Stimulated activated naive B cell treated with anti-CD40 and anti-IgM and Interleukin-4, amounts not matched to agents 10 μg/mL and 1 μg/mL and 100 μg/mL, for 72 hours (primary cell): ENCODE measurements at regions not wholly inside any gene's neighbourhood (a gene's known extent, or its start where the extent isn't known, plus 50 kb on each side); places are given as distances from the start of the nearest gene placed in this dataset.

Experiments used
- ATAC-seq, 2 donors: fragments of 150-1000 bp; cut with Tn5 transposase; replicated peaks; 2 replicates each; pipeline ENCODE4 v1.10.0; 2021; ENCODE audit warnings: moderate library complexity in 1 of 2
- DNase-seq: peaks from one replicate; pipeline ENCODE4 v3.0.0; 2021
- H3K27ac Mint-ChIP-seq: one replicate; pipeline ENCODE4 v1.8.0; 2022; ENCODE audit warnings: mild to moderate bottlenecking, mixed read lengths
- H3K27me3 Mint-ChIP-seq, 2 donors: one replicate each; pipeline ENCODE4 v1.8.0; 2022; ENCODE audit warnings: mixed read lengths in 2 of 2
- H3K36me3 Mint-ChIP-seq, 2 donors: one replicate each; pipeline ENCODE4 v1.8.0; 2022; ENCODE audit warnings: mixed read lengths in 2 of 2, mild to moderate bottlenecking in 1 of 2
- H3K4me1 Mint-ChIP-seq, 2 donors: one replicate each; pipeline ENCODE4 v1.8.0; 2022; ENCODE audit warnings: mixed read lengths in 2 of 2, mild to moderate bottlenecking in 1 of 2
- H3K4me3 Mint-ChIP-seq, 2 donors: one replicate each; pipeline ENCODE4 v1.8.0; 2022; ENCODE audit warnings: mild to moderate bottlenecking in 2 of 2, mixed read lengths in 2 of 2, moderate library complexity in 1 of 2
- H3K9me3 Mint-ChIP-seq, 2 donors: one replicate each; pipeline ENCODE4 v1.8.0; 2022; ENCODE audit warnings: mixed read lengths in 2 of 2, mild to moderate bottlenecking in 1 of 2

- DNase-seq (no peak), ATAC-seq (no peak)
- Mint-ChIP-seq H3K4me1 (peaks cover 0 to 1% of the 10 kb centered on the region in 2 donors), H3K4me3 (no peak overlapping the region), H3K9me3 (peaks cover 14 to 17% of the 10 kb centered on the region in 2 donors), H3K36me3 (peaks cover 0 to 3% of the 10 kb centered on the region in 2 donors), H3K27ac (no peak overlapping the region), H3K27me3 (no peaks in the 10 kb centered on the region)
Measured at GRCh38 chr5:123916345-123917121, 404.6 kb downstream of the CSNK1G3 start.

GRCh38 chr5:123914333-123914732 lies 402.4 kb downstream of the CSNK1G3 start:
- ATAC-seq (no peak), DNase-seq (no peak)
- H3K4me1 Mint-ChIP-seq, result no peaks in the 10 kb centered on the region
- H3K27me3 Mint-ChIP-seq, result no peaks in the 10 kb centered on the region
- H3K4me3 Mint-ChIP-seq, result no peak overlapping the region
- peaks cover 0 to 3% of the 10 kb centered on the region in 2 donors for H3K36me3 Mint-ChIP-seq
- H3K27ac Mint-ChIP-seq, result no peak overlapping the region
- peaks cover 11 to 17% of the 10 kb centered on the region in 2 donors for H3K9me3 Mint-ChIP-seq

- H3K9me3 Mint-ChIP-seq, result no peaks in the 10 kb centered on the region
- ATAC-seq (peak in 1 of 2 donors; percentile 46), DNase-seq (no peak)
- no peak overlapping the region for H3K27ac Mint-ChIP-seq
- H3K4me1 Mint-ChIP-seq, result peaks cover 8 to 20% of the 10 kb centered on the region in 2 donors
- no peaks in the 10 kb centered on the region for H3K36me3 Mint-ChIP-seq
- H3K4me3 Mint-ChIP-seq, result no peak overlapping the region
- no peaks in the 10 kb centered on the region for H3K27me3 Mint-ChIP-seq
Measured at GRCh38 chr5:123907349-123907748, 395.4 kb downstream of the CSNK1G3 start.

- Mint-ChIP-seq H3K36me3 (no peaks in the 10 kb centered on the region), H3K4me1 (peaks cover 8 to 20% of the 10 kb centered on the region in 2 donors), H3K4me3 (no peak overlapping the region), H3K27me3 (no peaks in the 10 kb centered on the region), H3K9me3 (no peaks in the 10 kb centered on the region), H3K27ac (no peak overlapping the region)
- ATAC-seq (no peak), DNase-seq (no peak)
Measured at GRCh38 chr5:123906698-123907295, 394.8 kb downstream of the CSNK1G3 start.

- Mint-ChIP-seq H3K36me3 (no peaks in the 10 kb centered on the region), H3K27me3 (no peaks in the 10 kb centered on the region), H3K4me3 (no peak overlapping the region), H3K9me3 (peaks cover 0 to 5% of the 10 kb centered on the region in 2 donors), H3K27ac (peak overlapping the region; percentile 25), H3K4me1 (no peaks in the 10 kb centered on the region)
- no peak for ATAC-seq
- DNase-seq, result no peak
Measured at GRCh38 chr5:123885081-123885480, 373.1 kb downstream of the CSNK1G3 start.

GRCh38 chr5:123882965-123883345 lies 371.0 kb downstream of the CSNK1G3 start:
- Mint-ChIP-seq H3K36me3 (no peaks in the 10 kb centered on the region), H3K9me3 (peaks cover 0 to 3% of the 10 kb centered on the region in 2 donors), H3K27me3 (no peaks in the 10 kb centered on the region), H3K27ac (no peak overlapping the region), H3K4me3 (no peak overlapping the region), H3K4me1 (no peaks in the 10 kb centered on the region)
- no peak for ATAC-seq
- DNase-seq, result no peak

GRCh38 chr5:123882319-123882964 lies 370.5 kb downstream of the CSNK1G3 start:
- ATAC-seq, result no peak
- H3K27me3 Mint-ChIP-seq, result no peaks in the 10 kb centered on the region
- H3K9me3 Mint-ChIP-seq, result peaks cover 0 to 3% of the 10 kb centered on the region in 2 donors
- no peak overlapping the region for H3K27ac Mint-ChIP-seq
- H3K36me3 Mint-ChIP-seq, result no peaks in the 10 kb centered on the region
- H3K4me3 Mint-ChIP-seq, result no peak overlapping the region
- no peak for DNase-seq
- H3K4me1 Mint-ChIP-seq, result no peaks in the 10 kb centered on the region

GRCh38 chr5:123881759-123882244 lies 369.8 kb downstream of the CSNK1G3 start:
- ATAC-seq, result no peak
- no peak for DNase-seq
- Mint-ChIP-seq H3K9me3 (peaks cover 0 to 3% of the 10 kb centered on the region in 2 donors), H3K27ac (no peak overlapping the region), H3K27me3 (no peaks in the 10 kb centered on the region), H3K36me3 (no peaks in the 10 kb centered on the region), H3K4me1 (no peaks in the 10 kb centered on the region), H3K4me3 (no peak overlapping the region)

- ATAC-seq (no peak), DNase-seq (no peak)
- no peaks in the 10 kb centered on the region for H3K9me3 Mint-ChIP-seq
- H3K4me1 Mint-ChIP-seq, result no peaks in the 10 kb centered on the region
- H3K4me3 Mint-ChIP-seq, result no peak overlapping the region
- no peak overlapping the region for H3K27ac Mint-ChIP-seq
- H3K36me3 Mint-ChIP-seq, result no peaks in the 10 kb centered on the region
- no peaks in the 10 kb centered on the region for H3K27me3 Mint-ChIP-seq
Measured at GRCh38 chr5:123880875-123881274, 368.9 kb downstream of the CSNK1G3 start.

- Mint-ChIP-seq H3K4me3 (no peak overlapping the region), H3K4me1 (peaks cover 3 to 12% of the 10 kb centered on the region in 2 donors), H3K27me3 (no peaks in the 10 kb centered on the region), H3K27ac (no peak overlapping the region), H3K9me3 (no peaks in the 10 kb centered on the region), H3K36me3 (no peaks in the 10 kb centered on the region)
- ATAC-seq (no peak), DNase-seq (no peak)
Measured at GRCh38 chr5:123879071-123879470, 367.1 kb downstream of the CSNK1G3 start.

- Mint-ChIP-seq H3K4me1 (peaks cover 3 to 12% of the 10 kb centered on the region in 2 donors), H3K9me3 (no peaks in the 10 kb centered on the region), H3K36me3 (no peaks in the 10 kb centered on the region), H3K27ac (no peak overlapping the region), H3K4me3 (no peak overlapping the region), H3K27me3 (peaks cover 0 to under 1% of the 10 kb centered on the region in 2 donors)
- ATAC-seq (no peak), DNase-seq (no peak)
Measured at GRCh38 chr5:123876276-123876790, 364.4 kb downstream of the CSNK1G3 start.

GRCh38 chr5:123875561-123876275 lies 363.7 kb downstream of the CSNK1G3 start:
- ATAC-seq, result no peak
- no peak overlapping the region for H3K27ac Mint-ChIP-seq
- H3K36me3 Mint-ChIP-seq, result no peaks in the 10 kb centered on the region
- peaks cover 0 to 4% of the 10 kb centered on the region in 2 donors for H3K27me3 Mint-ChIP-seq
- no peak for DNase-seq
- peaks cover 3 to 12% of the 10 kb centered on the region in 2 donors for H3K4me1 Mint-ChIP-seq
- no peaks in the 10 kb centered on the region for H3K9me3 Mint-ChIP-seq
- no peak overlapping the region for H3K4me3 Mint-ChIP-seq

GRCh38 chr5:123874600-123875201 lies 362.7 kb downstream of the CSNK1G3 start:
- Mint-ChIP-seq H3K27me3 (peaks cover 0 to 4% of the 10 kb centered on the region in 2 donors), H3K9me3 (no peaks in the 10 kb centered on the region), H3K4me1 (peaks cover 3 to 12% of the 10 kb centered on the region in 2 donors), H3K36me3 (no peaks in the 10 kb centered on the region), H3K4me3 (no peak overlapping the region), H3K27ac (no peak overlapping the region)
- DNase-seq (no peak), ATAC-seq (no peak)

- ATAC-seq, result no peak
Measured at GRCh38 chr5:123873846-123874245, 361.9 kb downstream of the CSNK1G3 start.

More at GRCh38 chr5:123873846-123874245, 361.9 kb downstream of the CSNK1G3 start:
- Mint-ChIP-seq H3K4me1 (peaks cover 3 to 12% of the 10 kb centered on the region in 2 donors), H3K36me3 (no peaks in the 10 kb centered on the region), H3K9me3 (no peaks in the 10 kb centered on the region), H3K4me3 (no peak overlapping the region), H3K27me3 (peaks cover 0 to 4% of the 10 kb centered on the region in 2 donors), H3K27ac (no peak overlapping the region)
- no peak for DNase-seq
